GM18867 (cell line): ENCODE measurements at regions not wholly inside any gene's neighbourhood (a gene's known extent, or its start where the extent isn't known, plus 50 kb on each side); places are given as distances from the start of the nearest gene placed in this dataset.

Source experiments
- ATAC-seq: cut with Tn5 transposase; IDR thresholded peaks from one replicate; pipeline ENCODE4 v1.9.1; 2021; ENCODE audit warnings: mild to moderate bottlenecking, moderate library complexity; ENCODE audit not compliant: unreplicated experiment

- no peak for ATAC-seq
Measured at GRCh38 chr9:81292056-81292805, 397.1 kb downstream of the TLE1 start.

- ATAC-seq: no peak
Measured at GRCh38 chr9:81289622-81290021, 399.7 kb downstream of the TLE1 start.

GRCh38 chr9:81268048-81268447 lies 421.3 kb downstream of the TLE1 start:
- no peak for ATAC-seq

- no peak for ATAC-seq
Measured at GRCh38 chr9:81266674-81267073, 422.7 kb downstream of the TLE1 start.

GRCh38 chr9:81266086-81266485 lies 423.3 kb downstream of the TLE1 start:
- ATAC-seq: no peak

GRCh38 chr9:81264516-81264915 lies 424.8 kb downstream of the TLE1 start:
- no peak for ATAC-seq

- ATAC-seq: no peak
Measured at GRCh38 chr9:81259896-81260295, 429.5 kb downstream of the TLE1 start.

- no peak for ATAC-seq
Measured at GRCh38 chr9:81256368-81256767, 433.0 kb downstream of the TLE1 start.

GRCh38 chr9:81250606-81251005 lies 438.7 kb downstream of the TLE1 start:
- ATAC-seq: no peak

GRCh38 chr9:81250041-81250440 lies 439.3 kb downstream of the TLE1 start:
- ATAC-seq: no peak

- no peak for ATAC-seq
Measured at GRCh38 chr9:81245254-81245956, 443.9 kb downstream of the TLE1 start.

- ATAC-seq: no peak
Measured at GRCh38 chr9:81244631-81245030, 444.7 kb downstream of the TLE1 start.

GRCh38 chr9:81242866-81243265 lies 446.5 kb downstream of the TLE1 start:
- no peak for ATAC-seq

- no peak for ATAC-seq
Measured at GRCh38 chr9:81239388-81239787, 450.0 kb downstream of the TLE1 start.

GRCh38 chr9:81237565-81238231 lies 451.6 kb downstream of the TLE1 start:
- ATAC-seq: no peak

- ATAC-seq: no peak
Measured at GRCh38 chr9:81234924-81235610, 454.3 kb downstream of the TLE1 start.

- ATAC-seq: no peak
Measured at GRCh38 chr9:81231011-81231410, 458.3 kb downstream of the TLE1 start.

GRCh38 chr9:81227507-81228245 lies 461.7 kb downstream of the TLE1 start:
- no peak for ATAC-seq

- no peak for ATAC-seq
Measured at GRCh38 chr9:81225596-81225995, 463.8 kb downstream of the TLE1 start.

- ATAC-seq: no peak
Measured at GRCh38 chr9:81224166-81225081, 464.9 kb downstream of the TLE1 start.
